ENCODE measurements at regions not wholly inside any gene's neighbourhood (a gene's known extent, or its start where the extent isn't known, plus 50 kb on each side); places are given as distances from the start of the nearest gene placed in this dataset.

GRCh38 chr18:41657189-41657588 is 297.8 kb upstream of the PIK3C3 start:
- TF ChIP-seq CTCF (conservative IDR thresholded peaks at IDR 0.05; ENCODE audit: low read depth in 2 of 2) = no peak
- TF ChIP-seq POLR2AphosphoS5 (IDR thresholded peaks at IDR 0.05; ENCODE audit: low read depth) = no peak
- TF ChIP-seq NANOG (IDR thresholded peaks at IDR 0.05; ENCODE audit: borderline replicate concordance) = no peak
- no peak for TF ChIP-seq ETS1 (IDR thresholded peaks at IDR 0.05)

Measured in GM23338 (cell line).